Activated CD4-positive, alpha-beta T cell treated with anti-CD3 and anti-CD28 coated beads for 36 hours (primary cell): ENCODE measurements at regions not wholly inside any gene's neighbourhood (a gene's known extent, or its start where the extent isn't known, plus 50 kb on each side); places are given as distances from the start of the nearest gene placed in this dataset.

Experiments
- ATAC-seq: fragments of 200-7000 bp; cut with Tn5 transposase; one replicate; pipeline ENCODE4 v1.10.0; 2021; ENCODE audit warnings: mild to moderate bottlenecking, moderate library complexity
- CTCF ChIA-PET: fragments of 350-600 bp; sonication (Branson Sonifier 250); formaldehyde crosslinking; loops from one replicate; lab custom pipeline; 2021; ENCODE audit warnings: antibody characterized with exemption; lab: Charles Lee
- POLR2A ChIA-PET: fragments of 350-600 bp; sonication (Branson Sonifier 250); formaldehyde crosslinking; loops from one replicate; lab custom pipeline; 2021; ENCODE audit warnings: antibody characterized with exemption, inconsistent platforms; lab: Charles Lee
- DNase-seq: peaks from one replicate; pipeline ENCODE4 v3.0.0-alpha.2; 2020
- H3K27ac Mint-ChIP-seq: one replicate; pipeline ENCODE4 v1.8.0; 2021; ENCODE audit warnings: mixed read lengths
- H3K27me3 Mint-ChIP-seq: one replicate; pipeline ENCODE4 v1.8.0; 2021; ENCODE audit warnings: mixed read lengths
- H3K36me3 Mint-ChIP-seq: one replicate; pipeline ENCODE4 v1.8.0; 2021; ENCODE audit warnings: low read depth, mixed read lengths
- H3K4me1 Mint-ChIP-seq: one replicate; pipeline ENCODE4 v1.8.0; 2021; ENCODE audit warnings: mixed read lengths
- H3K4me3 Mint-ChIP-seq: one replicate; pipeline ENCODE4 v1.8.0; 2021; ENCODE audit warnings: mild to moderate bottlenecking, moderate library complexity, mixed read lengths
- H3K9me3 Mint-ChIP-seq: one replicate; pipeline ENCODE4 v1.8.0; 2021; ENCODE audit warnings: low read depth, mixed read lengths
- intact Hi-C, 2 experiments: fragments of 100-400 bp; cut with DNase I in 1 of 2; cut with micrococcal nuclease in 1 of 2; formaldehyde crosslinking; loops; one replicate each; pipeline versions ENCODE4 v1.14.2 to v1.15.1; 2022 to 2024; cut with DNase I, micrococcal nuclease

DNA sequence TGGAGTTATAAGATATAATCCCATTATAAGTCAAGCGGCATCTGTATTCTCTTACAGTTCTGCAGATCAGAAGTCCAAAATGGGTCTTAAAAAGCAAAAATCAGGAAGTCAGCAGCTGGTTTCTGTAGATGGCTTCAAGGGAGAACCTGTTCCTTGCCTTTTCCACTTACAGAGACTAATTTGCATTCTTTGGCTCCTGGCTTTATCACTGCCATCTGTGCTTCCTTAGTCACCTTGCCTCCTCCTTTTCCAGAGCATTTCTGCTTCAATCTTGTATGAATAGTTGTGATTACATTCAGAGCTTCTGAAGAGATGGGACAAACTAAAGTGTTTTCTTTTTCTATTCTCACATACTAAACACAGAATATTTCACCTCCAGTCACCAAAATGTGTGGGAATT, 647.3 kb upstream of the GRAMD2B start:
- no peak for DNase-seq
- H3K27ac Mint-ChIP-seq: no peak overlapping the region
- ChIA-PET POLR2A (no interaction called here), CTCF (interaction anchor here (0.6 kb wide), 1 partner anchor 680 kb away, joined by 4 read pairs; no protein-coding TSS in a partner anchor)
- no peak for ATAC-seq
- H3K9me3 Mint-ChIP-seq: peaks cover 3% of the 10 kb centered on the region
- intact Hi-C loops: no loop called here
- no peaks in the 10 kb centered on the region for H3K27me3 Mint-ChIP-seq
- no peaks in the 10 kb centered on the region for H3K36me3 Mint-ChIP-seq
- H3K4me3 Mint-ChIP-seq: no peak overlapping the region
- H3K4me1 Mint-ChIP-seq: no peaks in the 10 kb centered on the region

DNA sequence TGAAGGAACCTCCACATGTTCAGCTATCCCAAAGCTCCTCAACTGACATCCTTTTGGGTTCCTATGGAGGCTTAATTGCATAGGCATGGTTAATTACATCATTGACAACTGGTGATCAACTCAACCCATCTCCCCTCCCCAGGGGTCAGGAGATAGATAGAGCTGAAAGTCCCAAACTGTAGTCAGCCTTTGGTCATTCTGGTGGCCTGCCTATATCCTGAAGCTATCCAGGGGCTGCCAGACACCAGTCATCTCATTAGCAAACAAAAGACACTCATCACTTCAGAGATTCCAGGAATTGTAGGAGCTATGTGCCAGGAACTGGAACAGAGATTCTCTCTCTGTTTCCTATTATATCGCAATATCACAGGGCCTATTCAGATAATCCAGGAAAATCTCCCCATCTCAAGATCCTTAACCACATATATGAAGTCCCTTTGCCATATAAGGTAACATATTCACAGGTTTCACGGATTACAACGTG, 646.5 kb upstream of the GRAMD2B start:
- H3K27ac Mint-ChIP-seq: no peak overlapping the region
- intact Hi-C loops: no loop called here
- POLR2A ChIA-PET: no interaction called here

DNA sequence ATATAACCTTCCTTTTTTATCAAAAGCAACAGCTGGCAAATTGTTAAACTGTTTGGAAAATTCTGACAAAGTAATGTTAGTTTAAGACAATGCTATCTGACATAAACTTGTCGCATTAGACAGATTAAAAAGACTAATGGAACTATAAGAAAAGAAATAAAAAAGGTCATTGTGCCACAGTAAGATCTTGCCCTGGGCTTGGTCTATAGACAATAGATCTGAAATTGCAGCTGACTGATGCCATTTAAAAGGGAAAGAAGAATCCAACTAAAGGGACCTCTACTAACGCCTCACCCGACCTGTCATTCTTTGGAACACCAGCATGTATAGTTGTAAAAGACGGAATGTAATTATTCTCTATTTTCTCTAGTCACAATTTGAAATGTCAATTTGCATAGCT, 644.4 kb upstream of the GRAMD2B start:
- intact Hi-C loops: no loop called here

More for the DNA sequence above, 646.5 kb upstream of the GRAMD2B start:
- no peaks in the 10 kb centered on the region for H3K27me3 Mint-ChIP-seq
- no peaks in the 10 kb centered on the region for H3K36me3 Mint-ChIP-seq
- no peak for DNase-seq
- ATAC-seq: no peak
- H3K4me1 Mint-ChIP-seq: no peaks in the 10 kb centered on the region
- CTCF ChIA-PET: interaction anchor here (0.6 kb wide), 1 partner anchor 681 kb away, joined by 4 read pairs; no protein-coding TSS in a partner anchor
- H3K4me3 Mint-ChIP-seq: no peak overlapping the region
- peaks cover 2% of the 10 kb centered on the region for H3K9me3 Mint-ChIP-seq

DNA sequence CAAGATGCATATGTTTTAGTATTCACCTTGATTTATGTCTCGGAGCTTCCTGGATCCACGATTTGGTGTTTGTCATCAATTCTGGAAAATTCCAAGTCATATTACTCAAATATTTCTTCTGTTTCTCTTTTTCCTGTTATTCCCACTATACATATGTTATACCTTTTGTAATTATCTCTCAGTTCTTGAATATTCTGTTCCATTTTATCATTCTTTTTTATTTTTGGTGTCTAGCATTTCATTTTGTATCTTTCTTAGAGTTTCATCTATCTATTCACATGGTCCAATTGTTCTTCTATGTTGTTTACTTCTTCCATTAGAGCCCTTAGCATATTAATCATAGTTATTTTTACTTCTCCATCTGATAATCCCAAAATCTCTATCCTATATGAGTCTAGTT, 637.8 kb upstream of the GRAMD2B start:
- H3K4me3 Mint-ChIP-seq: no peak overlapping the region
- POLR2A ChIA-PET: no interaction called here
- CTCF ChIA-PET: no interaction called here

More for the DNA sequence above, 644.4 kb upstream of the GRAMD2B start:
- H3K4me3 Mint-ChIP-seq: no peak overlapping the region
- CTCF ChIA-PET: no interaction called here
- H3K9me3 Mint-ChIP-seq: peaks cover 2% of the 10 kb centered on the region
- H3K27ac Mint-ChIP-seq: no peak overlapping the region
- H3K4me1 Mint-ChIP-seq: no peaks in the 10 kb centered on the region
- ATAC-seq (no peak), DNase-seq (no peak)
- no peaks in the 10 kb centered on the region for H3K27me3 Mint-ChIP-seq
- no peaks in the 10 kb centered on the region for H3K36me3 Mint-ChIP-seq
- POLR2A ChIA-PET: no interaction called here

DNA sequence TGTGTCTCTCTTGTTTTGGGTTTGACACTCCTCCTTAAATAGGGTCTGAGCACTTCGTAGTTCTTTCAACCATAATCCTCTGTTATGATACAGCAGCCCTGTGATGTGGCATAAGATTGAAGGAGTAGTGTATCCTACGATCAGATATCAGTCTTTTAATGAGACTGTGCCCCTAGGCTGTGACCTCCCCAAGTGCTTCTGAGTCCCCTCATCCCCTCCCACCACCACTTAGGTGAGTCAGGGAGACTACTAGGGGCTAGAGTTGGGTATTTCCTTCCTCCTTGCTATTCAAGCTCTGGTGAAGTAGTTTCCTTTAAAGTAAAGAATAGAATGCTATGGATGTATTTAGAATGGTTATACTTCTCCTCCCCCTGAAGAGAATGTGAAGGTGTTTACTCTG, 637.2 kb upstream of the GRAMD2B start:
- POLR2A ChIA-PET: no interaction called here
- ATAC-seq (no peak), DNase-seq (no peak)
- H3K4me3 Mint-ChIP-seq: no peak overlapping the region
- intact Hi-C loops: no loop called here
- no peaks in the 10 kb centered on the region for H3K4me1 Mint-ChIP-seq
- CTCF ChIA-PET: no interaction called here
- H3K36me3 Mint-ChIP-seq: no peaks in the 10 kb centered on the region
- no peaks in the 10 kb centered on the region for H3K27me3 Mint-ChIP-seq
- peaks cover 1% of the 10 kb centered on the region for H3K9me3 Mint-ChIP-seq
- no peak overlapping the region for H3K27ac Mint-ChIP-seq

More for the DNA sequence above, 637.8 kb upstream of the GRAMD2B start:
- Mint-ChIP-seq H3K27ac (no peak overlapping the region), H3K4me1 (no peaks in the 10 kb centered on the region), H3K27me3 (no peaks in the 10 kb centered on the region), H3K36me3 (no peaks in the 10 kb centered on the region), H3K9me3 (peaks cover 1% of the 10 kb centered on the region)
- DNase-seq (no peak), ATAC-seq (no peak)
- intact Hi-C loops: no loop called here

DNA sequence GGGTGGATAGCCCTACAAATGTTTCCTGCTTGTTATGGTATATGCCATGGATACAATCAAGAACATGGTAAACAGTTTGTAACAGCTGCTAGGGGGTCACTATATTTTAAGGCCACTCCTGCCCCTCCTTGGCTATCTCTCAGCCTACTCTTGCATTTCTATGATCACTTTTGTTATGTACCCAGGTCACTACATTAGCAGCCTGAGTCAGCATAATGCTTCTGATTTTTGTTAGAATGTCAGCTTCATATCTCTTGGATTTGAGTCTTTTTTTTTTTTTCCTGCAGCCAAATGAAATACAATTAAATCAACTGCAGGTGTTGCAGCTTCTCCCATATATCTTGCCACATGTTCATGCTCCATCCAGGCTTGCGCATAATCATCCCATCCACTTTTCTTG, 629.7 kb upstream of the GRAMD2B start:
- ATAC-seq (no peak), DNase-seq (no peak)
- intact Hi-C loops: no loop called here
- ChIA-PET CTCF (no interaction called here), POLR2A (no interaction called here)
- no peak overlapping the region for H3K27ac Mint-ChIP-seq
- H3K36me3 Mint-ChIP-seq: no peaks in the 10 kb centered on the region
- H3K4me3 Mint-ChIP-seq: no peak overlapping the region
- H3K9me3 Mint-ChIP-seq: peaks cover 15% of the 10 kb centered on the region
- H3K27me3 Mint-ChIP-seq: no peaks in the 10 kb centered on the region
- no peaks in the 10 kb centered on the region for H3K4me1 Mint-ChIP-seq

DNA sequence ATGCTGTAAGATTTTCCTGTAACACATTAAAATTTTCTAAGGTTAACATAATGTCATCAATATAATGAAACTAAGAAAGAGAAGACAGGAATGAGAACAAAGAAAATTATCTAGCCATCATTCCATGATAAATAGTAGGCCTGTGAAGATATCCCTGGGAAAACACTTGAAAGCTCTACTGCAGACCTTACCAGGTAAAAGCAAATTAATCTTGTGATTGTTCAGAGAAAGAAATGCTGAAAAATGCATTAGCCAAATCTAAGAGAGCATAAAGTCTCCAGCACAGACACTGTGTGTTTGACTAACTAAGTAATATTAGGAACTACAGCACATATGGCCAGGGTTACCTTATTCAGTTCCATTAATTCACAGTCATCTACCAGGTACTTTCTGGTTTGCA, 628.3 kb upstream of the GRAMD2B start:
- peaks cover 15% of the 10 kb centered on the region for H3K9me3 Mint-ChIP-seq
- intact Hi-C loops: no loop called here
- no peak for DNase-seq
- H3K27ac Mint-ChIP-seq: no peak overlapping the region
- H3K27me3 Mint-ChIP-seq: no peaks in the 10 kb centered on the region
- H3K36me3 Mint-ChIP-seq: no peaks in the 10 kb centered on the region
- H3K4me1 Mint-ChIP-seq: no peaks in the 10 kb centered on the region
- no peak for ATAC-seq
- H3K4me3 Mint-ChIP-seq: no peak overlapping the region
- ChIA-PET POLR2A (interaction anchor here (0.6 kb wide), 1 partner anchor 15 kb away, joined by 3 read pairs; no protein-coding TSS in a partner anchor), CTCF (no interaction called here)

DNA sequence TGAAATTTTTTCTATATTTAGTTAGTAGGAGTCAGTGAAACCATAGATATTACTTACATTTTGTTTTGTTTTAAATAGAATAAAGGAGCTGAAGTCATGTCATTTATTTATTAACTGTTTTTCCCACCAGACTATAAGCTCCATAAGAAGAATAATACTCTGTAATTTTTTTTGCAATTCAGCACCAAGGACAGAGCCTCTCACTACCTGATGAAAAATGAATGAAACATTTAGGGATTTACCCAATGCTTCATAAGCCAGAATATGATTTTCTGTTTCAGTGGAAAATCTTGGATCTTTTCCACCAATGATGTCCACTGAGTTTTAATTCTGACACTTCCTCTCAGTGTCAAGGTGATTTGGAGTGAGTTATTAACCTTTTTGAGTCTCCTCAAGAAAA, 624.9 kb upstream of the GRAMD2B start:
- Mint-ChIP-seq H3K27ac (no peak overlapping the region), H3K4me1 (no peaks in the 10 kb centered on the region), H3K27me3 (no peaks in the 10 kb centered on the region), H3K9me3 (peaks cover 10% of the 10 kb centered on the region), H3K4me3 (no peak overlapping the region), H3K36me3 (no peaks in the 10 kb centered on the region)
- POLR2A ChIA-PET: no interaction called here
- intact Hi-C loops: no loop called here
- CTCF ChIA-PET: no interaction called here
- DNase-seq: no peak
- ATAC-seq: no peak

DNA sequence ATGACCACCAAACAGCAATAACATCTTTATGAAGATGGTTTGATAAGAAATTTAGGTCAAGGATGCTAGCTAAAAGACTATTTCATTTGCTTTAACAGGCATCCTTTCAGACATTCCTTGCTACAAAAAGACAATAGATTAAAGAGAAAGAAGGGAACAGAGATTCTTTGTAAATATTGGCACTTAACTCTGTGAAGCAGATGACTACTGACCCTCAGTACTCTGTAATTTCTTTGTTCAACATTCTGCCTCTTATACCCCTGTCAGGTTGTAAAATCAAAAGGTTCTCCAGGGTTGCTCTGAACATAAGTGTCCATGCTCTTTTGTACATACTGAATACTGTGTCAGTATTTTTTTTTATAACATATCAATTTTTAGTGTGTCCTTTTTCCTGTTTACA, 610.6 kb upstream of the GRAMD2B start:
- Mint-ChIP-seq H3K27me3 (no peaks in the 10 kb centered on the region), H3K4me3 (no peak overlapping the region), H3K36me3 (no peaks in the 10 kb centered on the region), H3K9me3 (no peaks in the 10 kb centered on the region), H3K27ac (no peak overlapping the region), H3K4me1 (no peaks in the 10 kb centered on the region)
- intact Hi-C loops: no loop called here
- CTCF ChIA-PET: no interaction called here
- POLR2A ChIA-PET: no interaction called here
- ATAC-seq (no peak), DNase-seq (no peak)

DNA sequence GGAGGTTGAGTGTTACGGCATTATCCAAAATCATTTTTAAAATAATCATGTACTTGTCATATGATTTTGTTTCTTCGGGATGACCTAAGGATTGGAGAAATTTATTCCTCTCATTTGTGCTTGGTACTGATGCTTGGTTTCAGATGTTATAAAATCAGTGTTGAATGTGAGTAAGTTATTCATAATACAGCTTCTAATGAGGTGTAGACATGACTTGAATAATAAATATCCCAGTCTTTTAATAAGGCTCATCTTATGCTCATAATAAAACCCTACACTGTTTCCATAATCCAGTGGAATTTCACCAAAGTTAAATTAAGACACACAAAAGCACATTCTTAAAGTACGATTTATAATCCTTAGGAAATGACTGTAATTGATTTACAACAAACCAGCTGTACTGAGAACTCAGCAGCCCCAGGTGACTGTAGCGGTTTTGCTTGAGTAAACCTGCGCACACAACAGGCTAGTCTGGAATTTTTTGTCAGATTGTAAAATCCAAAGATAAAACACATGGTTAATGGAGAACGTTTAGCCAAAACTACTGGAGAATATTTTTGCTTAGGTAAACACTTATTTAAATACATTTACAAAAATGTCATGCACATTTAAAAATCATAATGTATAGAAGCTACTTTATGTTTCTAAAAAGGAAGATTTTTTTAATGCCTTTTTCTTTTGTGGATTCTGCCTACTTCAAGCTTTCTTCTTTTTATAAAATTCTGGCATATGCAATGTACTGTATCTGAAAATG, 609.8 kb upstream of the GRAMD2B start:
- Mint-ChIP-seq H3K36me3 (no peaks in the 10 kb centered on the region), H3K9me3 (no peaks in the 10 kb centered on the region), H3K4me1 (no peaks in the 10 kb centered on the region), H3K27ac (no peak overlapping the region), H3K27me3 (no peaks in the 10 kb centered on the region), H3K4me3 (no peak overlapping the region)
- CTCF ChIA-PET: no interaction called here
- no peak for ATAC-seq
- POLR2A ChIA-PET: no interaction called here
- intact Hi-C loops: no loop called here
- DNase-seq: no peak

DNA sequence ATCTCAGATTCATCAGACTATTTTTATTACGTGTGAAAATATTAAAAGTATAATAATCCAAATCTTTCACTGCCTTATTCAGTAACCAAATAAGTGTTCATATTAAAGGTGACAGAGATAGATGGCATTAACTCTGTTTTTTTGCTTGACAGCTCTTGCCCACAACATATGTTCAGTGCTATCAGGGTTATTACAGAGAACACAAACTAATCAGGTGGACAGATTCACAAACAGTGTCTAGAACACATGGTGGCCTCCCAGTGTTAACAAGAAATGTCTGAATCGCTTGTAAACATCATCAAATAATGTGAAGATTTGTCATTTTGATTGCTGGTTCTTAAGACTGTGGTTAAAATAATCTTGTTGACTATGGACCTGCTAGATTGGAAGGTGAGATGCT, 609.1 kb upstream of the GRAMD2B start:
- CTCF ChIA-PET: no interaction called here
- intact Hi-C loops: no loop called here
- ATAC-seq: no peak
- no peaks in the 10 kb centered on the region for H3K9me3 Mint-ChIP-seq
- H3K27ac Mint-ChIP-seq: no peak overlapping the region
- H3K4me1 Mint-ChIP-seq: no peaks in the 10 kb centered on the region
- H3K27me3 Mint-ChIP-seq: no peaks in the 10 kb centered on the region
- H3K4me3 Mint-ChIP-seq: no peak overlapping the region
- POLR2A ChIA-PET: no interaction called here
- no peaks in the 10 kb centered on the region for H3K36me3 Mint-ChIP-seq
- no peak for DNase-seq

DNA sequence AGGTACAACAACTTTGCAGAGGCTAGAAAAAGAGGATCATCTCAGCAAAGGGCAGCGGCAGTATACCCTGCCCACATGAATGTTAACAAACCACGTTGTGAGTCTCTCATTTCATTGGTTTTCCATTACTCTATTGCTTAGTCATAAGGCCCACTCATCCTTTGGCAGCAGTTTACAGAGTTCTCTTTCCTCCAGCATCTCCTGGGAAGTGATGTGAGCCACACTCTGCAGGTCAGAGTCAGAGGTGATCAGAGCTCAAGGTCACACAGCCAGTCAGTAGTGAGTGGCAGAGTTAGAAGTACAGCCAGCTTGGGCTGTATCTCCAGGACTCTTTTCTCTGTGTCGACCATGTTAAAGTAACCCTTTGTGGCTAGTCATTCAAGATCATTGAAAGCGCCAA, 599.6 kb upstream of the GRAMD2B start:
- H3K9me3 Mint-ChIP-seq: peaks cover 3% of the 10 kb centered on the region
- CTCF ChIA-PET: interaction anchor here (0.6 kb wide), 1 partner anchor 1420 kb away, joined by 3 read pairs; no protein-coding TSS in a partner anchor
- H3K4me1 Mint-ChIP-seq: no peaks in the 10 kb centered on the region
- POLR2A ChIA-PET: no interaction called here
- DNase-seq: no peak
- H3K4me3 Mint-ChIP-seq: no peak overlapping the region
- H3K27ac Mint-ChIP-seq: no peak overlapping the region
- ATAC-seq: no peak
- no peaks in the 10 kb centered on the region for H3K36me3 Mint-ChIP-seq
- intact Hi-C loops: no loop called here
- H3K27me3 Mint-ChIP-seq: no peaks in the 10 kb centered on the region
